ENCODE measurements at regions not wholly inside any gene's neighbourhood (a gene's known extent, or its start where the extent isn't known, plus 50 kb on each side); places are given as distances from the start of the nearest gene placed in this dataset.

- TF ChIP-seq GATA1 (IDR thresholded peaks at IDR 0.05; ENCODE audit: low read depth, low read length) = no peak
- TF ChIP-seq POLR2A (IDR thresholded peaks at IDR 0.05; ENCODE audit: low read length) = no peak
- no peak for DNase-seq
These were observed 386.5 kb upstream of the DCC start for GRCh38 chr18:51953521-51953920.

DNA sequence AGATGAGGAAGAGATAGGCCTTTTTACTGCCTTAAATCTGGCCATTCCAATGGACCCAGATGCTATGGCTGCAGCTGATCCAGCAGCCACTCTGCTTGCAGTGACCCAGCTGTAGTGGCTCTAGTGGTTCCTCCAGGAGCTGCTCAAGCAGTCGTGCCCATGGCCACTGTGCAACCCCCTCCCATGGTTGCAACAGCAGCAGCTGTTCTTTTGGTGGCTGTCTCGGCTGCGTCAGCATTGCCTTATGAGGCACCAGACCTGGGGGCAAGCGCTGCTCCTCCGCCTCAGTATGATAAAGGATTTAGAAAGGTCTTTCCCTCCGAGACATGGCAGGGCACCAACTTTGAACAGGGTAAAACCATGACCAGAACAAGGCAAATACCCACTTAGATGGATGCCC, 384.9 kb upstream of the DCC start:
- DNase-seq = no peak
- TF ChIP-seq POLR2A (IDR thresholded peaks at IDR 0.05; ENCODE audit: low read length) = no peak
- no peak for TF ChIP-seq GATA1 (IDR thresholded peaks at IDR 0.05; ENCODE audit: low read depth, low read length)

GRCh38 chr18:51957001-51957400, 383.0 kb upstream of the DCC start:
- no peak for DNase-seq
- TF ChIP-seq GATA1 (IDR thresholded peaks at IDR 0.05; ENCODE audit: low read depth, low read length) (no peak), POLR2A (IDR thresholded peaks at IDR 0.05; ENCODE audit: low read length) (no peak)

DNA sequence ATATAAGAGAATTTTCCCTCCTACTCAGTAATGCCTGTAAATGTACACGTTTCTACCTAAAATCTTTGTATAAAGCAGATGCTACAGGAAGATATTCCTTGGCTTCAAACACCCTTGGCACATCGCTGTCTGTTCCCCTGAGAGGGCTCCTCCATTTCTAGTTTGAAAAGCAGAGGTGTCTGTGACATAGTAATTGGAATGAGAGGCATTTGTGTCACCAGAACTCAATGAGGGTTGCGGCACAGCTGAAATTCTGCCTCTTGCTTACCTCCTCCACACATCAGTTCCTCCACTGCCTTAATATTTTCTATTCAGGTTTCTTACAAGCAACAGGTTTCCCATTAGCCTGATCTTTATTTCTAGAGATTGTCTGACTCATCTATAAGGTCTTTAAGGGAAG, 359.9 kb upstream of the DCC start:
- DNase-seq = no peak
- TF ChIP-seq GATA1 (IDR thresholded peaks at IDR 0.05; ENCODE audit: low read depth, low read length) (no peak), POLR2A (IDR thresholded peaks at IDR 0.05; ENCODE audit: low read length) (no peak)

DNA sequence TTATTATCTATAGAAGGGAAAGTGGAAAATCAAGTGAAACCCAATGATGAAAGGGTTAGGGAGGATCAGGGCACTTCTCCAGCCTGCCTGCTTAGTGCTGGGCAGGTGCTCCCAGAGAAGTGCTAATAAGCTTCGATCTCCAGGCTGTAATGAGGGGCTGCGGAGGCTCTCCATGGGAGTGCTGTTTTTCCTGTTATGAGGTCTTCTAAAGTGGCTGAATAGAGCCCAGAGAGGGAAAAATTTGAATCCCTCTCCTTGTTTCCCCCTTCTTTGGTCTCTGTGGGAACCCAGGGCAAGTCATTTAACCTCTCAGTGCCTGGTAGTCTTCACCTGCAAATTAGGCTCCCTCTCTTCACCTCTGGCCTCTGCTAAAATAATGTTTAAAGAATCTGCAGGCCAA, 351.7 kb upstream of the DCC start:
- TF ChIP-seq POLR2A (IDR thresholded peaks at IDR 0.05; ENCODE audit: low read length) (no peak), GATA1 (IDR thresholded peaks at IDR 0.05; ENCODE audit: low read depth, low read length) (no peak)
- no peak for DNase-seq

GRCh38 chr18:51997129-51997528, 342.9 kb upstream of the DCC start:
- DNase-seq = no peak
- no peak for TF ChIP-seq POLR2A (IDR thresholded peaks at IDR 0.05; ENCODE audit: low read length)

- DNase-seq = no peak
- TF ChIP-seq GATA1 (IDR thresholded peaks at IDR 0.05; ENCODE audit: low read depth, low read length) = no peak
These were observed 341.9 kb upstream of the DCC start for GRCh38 chr18:51998066-51998465.

GRCh38 chr18:51998711-51999110, 341.3 kb upstream of the DCC start:
- TF ChIP-seq POLR2A (IDR thresholded peaks at IDR 0.05; ENCODE audit: low read length) (no peak), GATA1 (IDR thresholded peaks at IDR 0.05; ENCODE audit: low read depth, low read length) (no peak)

GRCh38 chr18:51999351-51999750, 340.6 kb upstream of the DCC start:
- no peak for DNase-seq
- TF ChIP-seq GATA1 (IDR thresholded peaks at IDR 0.05; ENCODE audit: low read depth, low read length) (no peak), POLR2A (IDR thresholded peaks at IDR 0.05; ENCODE audit: low read length) (no peak)

More at GRCh38 chr18:51998711-51999110, 341.3 kb upstream of the DCC start:
- no peak for DNase-seq

- no peak for DNase-seq
- no peak for TF ChIP-seq GATA1 (IDR thresholded peaks at IDR 0.05; ENCODE audit: low read depth, low read length)
- no peak for TF ChIP-seq POLR2A (IDR thresholded peaks at IDR 0.05; ENCODE audit: low read length)
These were observed 339.6 kb upstream of the DCC start for GRCh38 chr18:52000435-52000834.

GRCh38 chr18:52001106-52001505, 338.9 kb upstream of the DCC start:
- TF ChIP-seq GATA1 (IDR thresholded peaks at IDR 0.05; ENCODE audit: low read depth, low read length) = no peak
- TF ChIP-seq POLR2A (IDR thresholded peaks at IDR 0.05; ENCODE audit: low read length) = no peak
- DNase-seq = no peak

- TF ChIP-seq POLR2A (IDR thresholded peaks at IDR 0.05; ENCODE audit: low read length) (no peak), GATA1 (IDR thresholded peaks at IDR 0.05; ENCODE audit: low read depth, low read length) (no peak)
- no peak for DNase-seq
These were observed 337.4 kb upstream of the DCC start for GRCh38 chr18:52002600-52002999.

DNA sequence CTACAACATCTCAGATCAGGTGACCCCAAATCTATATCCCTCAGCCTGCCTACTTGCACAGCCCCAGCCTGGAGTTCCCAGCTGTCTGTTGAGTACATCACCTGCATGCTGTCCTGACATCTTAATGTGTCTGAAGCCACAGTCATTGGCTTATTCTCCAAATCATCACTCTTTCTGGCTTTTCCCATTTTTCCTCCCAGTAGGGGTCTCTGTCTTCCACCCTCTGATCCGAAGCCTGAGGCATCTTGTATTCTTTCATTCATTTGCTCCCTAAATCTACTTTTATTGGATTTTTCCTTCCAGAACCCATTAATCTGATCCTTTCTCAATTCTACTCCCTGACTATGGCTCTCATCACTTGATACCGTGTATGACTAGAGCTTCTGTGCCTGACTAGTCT, 332.9 kb upstream of the DCC start:
- no peak for TF ChIP-seq GATA1 (IDR thresholded peaks at IDR 0.05; ENCODE audit: low read depth, low read length)
- TF ChIP-seq POLR2A (IDR thresholded peaks at IDR 0.05; ENCODE audit: low read length) = no peak
- no peak for DNase-seq

DNA sequence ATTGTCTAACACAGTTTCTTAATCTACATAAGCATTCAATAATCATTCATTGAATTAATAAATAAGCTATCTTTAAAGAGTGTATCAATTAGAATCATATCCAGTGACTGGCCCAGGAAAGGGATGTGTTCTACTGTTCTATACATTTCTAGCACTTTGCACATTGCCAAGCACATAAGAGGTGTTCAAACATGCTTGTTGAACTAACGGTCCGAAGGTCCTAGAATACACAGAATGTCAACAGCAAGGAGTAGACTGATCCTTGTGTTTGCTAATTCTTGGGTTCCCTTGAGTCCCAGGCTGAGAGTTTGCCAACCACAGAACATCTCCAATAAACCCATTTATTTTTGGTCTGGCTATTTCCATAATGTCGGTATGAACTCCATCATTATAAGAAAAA, 331.7 kb upstream of the DCC start:
- TF ChIP-seq POLR2A (IDR thresholded peaks at IDR 0.05; ENCODE audit: low read length) = no peak
- TF ChIP-seq GATA1 (IDR thresholded peaks at IDR 0.05; ENCODE audit: low read depth, low read length) = no peak

DNA sequence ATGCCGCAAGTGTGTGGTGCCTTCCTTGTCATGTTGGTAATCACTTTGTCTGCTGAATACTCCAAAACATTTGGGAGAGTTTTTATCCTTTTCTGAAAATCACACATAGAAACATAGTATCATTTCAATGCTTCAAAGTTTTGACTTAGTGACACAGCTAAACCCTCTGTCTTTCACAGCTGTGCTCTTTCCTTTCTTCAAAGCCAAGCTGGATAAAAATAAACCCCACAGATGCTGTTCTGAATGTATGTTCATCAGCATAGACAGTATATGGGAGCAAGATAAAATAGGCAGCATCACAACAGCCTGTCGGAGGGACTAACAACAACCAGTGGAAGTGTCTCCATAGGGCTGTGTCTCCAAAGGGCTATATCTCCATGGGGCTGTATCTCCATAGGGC, 331.3 kb upstream of the DCC start:
- no peak for TF ChIP-seq GATA1 (IDR thresholded peaks at IDR 0.05; ENCODE audit: low read depth, low read length)
- no peak for TF ChIP-seq POLR2A (IDR thresholded peaks at IDR 0.05; ENCODE audit: low read length)
- no peak for DNase-seq

More for the DNA sequence above, 331.7 kb upstream of the DCC start:
- no peak for DNase-seq

GRCh38 chr18:52009958-52010357, 330.0 kb upstream of the DCC start:
- no peak for DNase-seq
- no peak for TF ChIP-seq POLR2A (IDR thresholded peaks at IDR 0.05; ENCODE audit: low read length)
- no peak for TF ChIP-seq GATA1 (IDR thresholded peaks at IDR 0.05; ENCODE audit: low read depth, low read length)
